Left forelimb (tissue), 1 donor: ENCODE measurements at regions not wholly inside any gene's neighbourhood (a gene's known extent, or its start where the extent isn't known, plus 50 kb on each side); places are given as distances from the start of the nearest gene placed in this dataset.

Experiments
- DNase-seq: peaks from one replicate; pipeline ENCODE4 v3.0.0-alpha.2; 2018; ENCODE audit warnings: low spot score

- DNase-seq: no peak
Observed at GRCh38 chr16:85378145-85379040, 234.7 kb upstream of the GSE1 start.

GRCh38 chr16:85379041-85380001 lies 233.8 kb upstream of the GSE1 start:
- DNase-seq: no peak

- DNase-seq: no peak
Observed at GRCh38 chr16:85380002-85380395, 233.1 kb upstream of the GSE1 start.

GRCh38 chr16:85380905-85381737 lies 232.0 kb upstream of the GSE1 start:
- no peak for DNase-seq

- no peak for DNase-seq
Observed at GRCh38 chr16:85381738-85382592, 231.2 kb upstream of the GSE1 start.

- no peak for DNase-seq
Observed at GRCh38 chr16:85382717-85383118, 230.4 kb upstream of the GSE1 start.

- no peak for DNase-seq
Observed at GRCh38 chr16:85383836-85384832, 229.0 kb upstream of the GSE1 start.

- no peak for DNase-seq
Observed at GRCh38 chr16:85384833-85385462, 228.2 kb upstream of the GSE1 start.

GRCh38 chr16:85385463-85386331 lies 227.4 kb upstream of the GSE1 start:
- DNase-seq: no peak

- DNase-seq: no peak
Observed at GRCh38 chr16:85386467-85387170, 226.5 kb upstream of the GSE1 start.

GRCh38 chr16:85387171-85387507 lies 226.0 kb upstream of the GSE1 start:
- DNase-seq: no peak

GRCh38 chr16:85387731-85388295 lies 225.3 kb upstream of the GSE1 start:
- DNase-seq: no peak

- no peak for DNase-seq
Observed at GRCh38 chr16:85389679-85390470, 223.2 kb upstream of the GSE1 start.

- DNase-seq: no peak
Observed at GRCh38 chr16:85390511-85391174, 222.5 kb upstream of the GSE1 start.

- no peak for DNase-seq
Observed at GRCh38 chr16:85391175-85391707, 221.9 kb upstream of the GSE1 start.
